ENCODE measurements at regions not wholly inside any gene's neighbourhood (a gene's known extent, or its start where the extent isn't known, plus 50 kb on each side); places are given as distances from the start of the nearest gene placed in this dataset.

- no peak for DNase-seq (ENCODE audit: low read depth in 1 of 2, low spot score in 1 of 2)
Measured at GRCh38 chr2:120880381-120880780, 144.7 kb downstream of the GLI2 start.

GRCh38 chr2:120881981-120882788 lies 146.5 kb downstream of the GLI2 start:
- DNase-seq (ENCODE audit: low read depth in 1 of 2, low spot score in 1 of 2) = no peak

DNA sequence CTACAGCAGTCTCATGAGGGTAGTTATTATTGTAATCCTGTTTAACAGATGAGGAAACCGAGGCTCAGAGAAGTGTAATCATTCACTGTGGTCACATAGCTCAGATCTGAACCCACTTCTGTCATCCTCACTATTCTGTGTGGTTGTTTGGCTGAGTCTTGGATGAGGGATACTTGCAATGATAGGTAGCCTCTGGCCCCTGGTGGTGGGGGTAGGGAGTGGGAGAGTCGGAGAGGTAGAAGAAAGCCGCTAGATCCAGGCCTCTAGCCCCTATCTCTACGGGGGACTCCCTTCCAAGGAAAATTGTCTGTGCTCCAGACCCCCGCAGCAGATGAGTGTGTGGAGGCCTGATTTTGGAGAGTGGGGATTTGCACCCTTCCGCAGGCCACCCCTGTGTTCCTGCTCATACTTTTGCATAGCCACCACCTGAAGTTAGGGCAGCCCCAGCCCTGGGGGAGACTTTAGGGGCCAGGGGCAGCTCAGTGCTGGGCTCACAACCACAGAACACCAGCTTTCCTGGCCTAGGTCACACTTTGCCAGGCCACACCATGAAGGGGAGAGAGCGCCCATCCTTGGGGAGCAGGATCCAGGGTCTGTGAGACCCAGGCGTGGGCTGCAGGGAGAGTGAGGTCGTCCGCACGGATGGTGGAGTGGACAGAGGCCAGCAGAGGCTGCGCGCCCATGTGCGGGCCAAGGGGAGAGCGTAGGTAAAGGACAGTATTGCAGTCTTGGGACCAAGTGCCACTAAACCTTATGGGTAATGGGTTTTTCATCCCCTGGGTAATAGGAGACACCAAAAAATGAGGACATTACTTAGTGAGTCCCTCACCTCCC lies 148.2 kb downstream of the GLI2 start:
- no peak for DNase-seq (ENCODE audit: low read depth in 1 of 2, low spot score in 1 of 2)

GRCh38 chr2:120884472-120885290 lies 149.0 kb downstream of the GLI2 start:
- DNase-seq (ENCODE audit: low read depth in 1 of 2, low spot score in 1 of 2) = no peak

DNA sequence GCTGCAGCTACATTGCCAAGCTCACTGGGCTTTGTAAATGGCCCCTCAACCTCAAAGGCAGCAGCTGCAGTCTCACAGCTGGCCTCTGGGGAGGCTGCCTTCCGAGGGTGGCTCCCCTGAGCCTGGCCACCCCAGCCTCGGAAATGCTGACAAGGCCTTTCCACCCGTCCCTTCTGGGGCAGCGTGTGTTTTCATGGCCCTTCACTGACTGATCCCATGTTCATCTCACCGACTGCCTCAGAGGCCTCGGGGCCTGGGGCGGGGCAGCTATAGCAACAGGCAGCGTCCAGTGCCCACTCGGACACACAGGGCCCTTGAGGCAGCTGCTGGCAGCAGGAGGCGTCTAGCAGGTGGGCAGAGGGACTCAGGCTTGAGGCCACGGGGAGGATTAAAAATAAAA lies 149.7 kb downstream of the GLI2 start:
- no peak for DNase-seq (ENCODE audit: low read depth in 1 of 2, low spot score in 1 of 2)

DNA sequence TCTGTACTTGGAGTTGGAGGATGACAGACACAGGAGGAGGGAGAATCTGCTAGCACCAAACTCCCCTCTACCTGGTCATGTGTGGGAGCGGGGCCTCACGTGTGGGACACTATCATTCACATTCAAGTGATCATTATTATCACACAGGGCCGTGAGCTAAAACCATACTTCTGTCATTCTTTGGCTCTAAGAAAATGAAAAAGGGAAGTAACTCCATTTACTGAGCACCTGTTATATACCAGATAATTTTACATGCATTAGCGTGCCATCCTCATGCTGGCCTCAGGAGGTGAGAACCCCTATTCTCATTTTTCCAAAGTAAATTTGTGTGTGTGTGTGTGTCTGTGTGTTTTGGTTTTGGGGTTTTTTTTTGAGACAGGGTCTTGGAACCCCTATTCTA lies 150.1 kb downstream of the GLI2 start:
- DNase-seq (ENCODE audit: low read depth in 1 of 2, low spot score in 1 of 2) = no peak

- DNase-seq (ENCODE audit: low read depth in 1 of 2, low spot score in 1 of 2) = no peak
Measured at GRCh38 chr2:120886534-120887319, 151.1 kb downstream of the GLI2 start.

- DNase-seq (ENCODE audit: low read depth in 1 of 2, low spot score in 1 of 2) = no peak
Measured at GRCh38 chr2:120887320-120887697, 151.6 kb downstream of the GLI2 start.

- DNase-seq (ENCODE audit: low read depth in 1 of 2, low spot score in 1 of 2) = no peak
Measured at GRCh38 chr2:120887741-120888231, 152.1 kb downstream of the GLI2 start.

DNA sequence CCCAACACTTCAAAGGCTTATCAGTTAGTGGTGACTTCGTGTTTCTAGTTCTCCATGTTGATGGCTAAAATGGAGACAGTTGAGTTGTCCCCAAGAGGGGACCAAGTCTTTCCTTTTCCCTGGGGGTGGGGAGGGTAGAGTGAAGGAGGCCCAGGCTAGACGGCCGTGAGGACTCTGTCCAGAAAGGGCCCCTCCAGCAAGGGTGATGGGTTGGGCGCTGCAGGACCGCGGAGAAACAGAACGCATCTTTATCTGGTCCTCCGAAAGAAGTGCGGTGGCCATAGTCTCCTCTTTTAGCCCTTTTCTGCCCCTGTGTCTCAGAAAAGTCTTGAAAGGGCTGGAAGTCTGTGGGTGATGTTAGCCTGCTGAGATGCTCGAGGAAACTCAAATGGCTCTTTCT lies 153.2 kb downstream of the GLI2 start:
- no peak for DNase-seq (ENCODE audit: low read depth in 1 of 2, low spot score in 1 of 2)

- no peak for DNase-seq (ENCODE audit: low read depth in 1 of 2, low spot score in 1 of 2)
Measured at GRCh38 chr2:120889936-120890335, 154.3 kb downstream of the GLI2 start.

GRCh38 chr2:120890566-120891360 lies 155.1 kb downstream of the GLI2 start:
- DNase-seq (ENCODE audit: low read depth in 1 of 2, low spot score in 1 of 2) = no peak

- no peak for DNase-seq (ENCODE audit: low read depth in 1 of 2, low spot score in 1 of 2)
Measured at GRCh38 chr2:120892271-120892966, 156.8 kb downstream of the GLI2 start.

- no peak for DNase-seq (ENCODE audit: low read depth in 1 of 2, low spot score in 1 of 2)
Measured at GRCh38 chr2:120892967-120893667, 157.4 kb downstream of the GLI2 start.

- DNase-seq (ENCODE audit: low read depth in 1 of 2, low spot score in 1 of 2) = no peak
Measured at GRCh38 chr2:120893811-120894584, 158.3 kb downstream of the GLI2 start.

GRCh38 chr2:120894966-120895365 lies 159.3 kb downstream of the GLI2 start:
- no peak for DNase-seq (ENCODE audit: low read depth in 1 of 2, low spot score in 1 of 2)

DNA sequence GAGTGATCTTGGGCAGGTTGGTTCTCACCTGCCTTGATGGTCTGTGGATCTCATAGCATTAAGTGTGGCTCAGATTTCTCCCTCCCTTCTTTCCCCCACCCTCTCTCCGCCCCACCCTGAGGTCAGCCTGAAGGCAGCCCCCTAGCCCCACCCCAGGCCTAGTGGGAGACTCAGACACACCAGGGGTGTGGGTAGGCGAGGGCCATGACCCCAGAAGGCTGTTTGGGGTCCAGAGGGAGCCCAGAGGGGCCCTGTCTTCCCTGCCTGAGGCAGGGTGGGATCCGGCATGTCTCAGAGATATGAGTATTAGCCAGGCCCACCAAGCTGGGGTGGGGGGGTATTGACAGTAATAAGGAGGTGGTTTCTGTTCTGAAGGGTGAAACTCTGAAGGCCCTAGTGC lies 160.5 kb downstream of the GLI2 start:
- no peak for DNase-seq (ENCODE audit: low read depth in 1 of 2, low spot score in 1 of 2)

- no peak for DNase-seq (ENCODE audit: low read depth in 1 of 2, low spot score in 1 of 2)
Measured at GRCh38 chr2:120896901-120897300, 161.2 kb downstream of the GLI2 start.
